Right cardiac atrium (tissue), 5 donors: ENCODE measurements at regions not wholly inside any gene's neighbourhood (a gene's known extent, or its start where the extent isn't known, plus 50 kb on each side); places are given as distances from the start of the nearest gene placed in this dataset.
A peak's percentile ranks its signal among the peaks of the same experiment; 100 is the strongest.

Source experiments
- ATAC-seq, 2 donors: fragments of 200-7000 bp; cut with Tn5 transposase; one replicate each; pipeline versions ENCODE4 v1.8.0 to v1.9.1; 2020; ENCODE audit warnings: moderate library complexity in 2 of 2, mild to moderate bottlenecking in 1 of 2
- DNase-seq, 3 donors: peaks; one replicate each; pipeline ENCODE4 v3.0.0-alpha.2; 2020
- H3K27ac ChIP-seq: one replicate; pipeline ENCODE4 v1.5.1; 2013; ENCODE audit warnings: mild to moderate bottlenecking, low read length, control low read depth, moderate library complexity
- H3K27me3 ChIP-seq: one replicate; pipeline ENCODE4 v1.6.1; 2013; ENCODE audit not compliant: control insufficient read depth, insufficient read depth
- H3K4me1 ChIP-seq: one replicate; pipeline ENCODE4 v1.6.1; 2013; ENCODE audit warnings: low read length; ENCODE audit not compliant: control insufficient read depth, insufficient read depth
- H3K4me3 ChIP-seq: one replicate; pipeline ENCODE4 v1.5.1; 2013; ENCODE audit warnings: low read length, control low read depth
- H3K9me3 ChIP-seq: one replicate; pipeline ENCODE4 v1.6.1; 2013; ENCODE audit warnings: low read length; ENCODE audit not compliant: control insufficient read depth
- WGBS: extraction: QIAGEN DNeasy Blood & Tissue Kit; methylation state at CpG from one replicate; pipeline ENCODE4 v1.1.7; 2013; 5-methylcytosine and 5-hydroxymethylcytosine counted together
- intact Hi-C, 4 donors: fragments of 100-400 bp; cut with DNase I; formaldehyde crosslinking; loops; one replicate each; pipeline versions ENCODE4 v1.11.0 to v1.14.0; 2022 to 2023
- donor health status: healthy with polysubstance abuse.
- donor health status: DM: no; HTN: yes; CAD: no.
- donor health status: DM: no; HTN: no; CAD: no.
- donor health status: DM: no; HTN: yes; CAD: no; lungs with severe emphysema.
- donor health status: DM: yes; HTN: yes; CAD: no.

DNA sequence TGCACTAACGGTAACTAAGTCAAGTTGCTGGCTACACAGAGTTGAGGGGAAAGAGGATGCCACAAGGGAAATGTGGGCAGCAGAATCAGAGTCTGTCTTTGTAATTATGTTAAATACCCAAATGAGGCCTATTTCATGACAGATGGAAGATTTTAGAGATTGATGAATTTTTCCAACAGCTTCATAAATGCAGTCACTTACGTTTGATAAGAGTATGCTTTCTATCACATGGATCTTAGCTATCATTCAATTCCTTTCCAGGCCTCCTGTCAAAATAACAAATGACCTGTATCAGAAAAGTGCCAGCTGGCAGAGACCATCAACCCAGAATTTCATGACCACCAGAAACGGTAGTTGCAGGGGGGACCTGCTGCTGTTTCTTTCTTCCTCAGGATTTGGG lies 148.4 kb upstream of the PLPP4 start:
- no peaks in the 10 kb centered on the region for H3K4me1 ChIP-seq
- ATAC-seq (no peak), DNase-seq (no peak)
- no peak overlapping the region for H3K4me3 ChIP-seq
- no peak overlapping the region for H3K27ac ChIP-seq
- no peaks in the 10 kb centered on the region for H3K9me3 ChIP-seq
- intact Hi-C loops = no loop called here
- 45% methylated on average over 3 of the region's 3 CpGs for WGBS
- no peaks in the 10 kb centered on the region for H3K27me3 ChIP-seq

- no peak for ATAC-seq
- Histone ChIP-seq H3K27me3 (no peaks in the 10 kb centered on the region), H3K27ac (no peak overlapping the region), H3K4me1 (no peaks in the 10 kb centered on the region), H3K9me3 (no peaks in the 10 kb centered on the region), H3K4me3 (no peak overlapping the region)
- intact Hi-C loops = no loop called here
- no peak for DNase-seq
- 79% methylated on average over 2 of the region's 2 CpGs for WGBS
These were observed 143.3 kb upstream of the PLPP4 start for GRCh38 chr10:120313715-120314114.

DNA sequence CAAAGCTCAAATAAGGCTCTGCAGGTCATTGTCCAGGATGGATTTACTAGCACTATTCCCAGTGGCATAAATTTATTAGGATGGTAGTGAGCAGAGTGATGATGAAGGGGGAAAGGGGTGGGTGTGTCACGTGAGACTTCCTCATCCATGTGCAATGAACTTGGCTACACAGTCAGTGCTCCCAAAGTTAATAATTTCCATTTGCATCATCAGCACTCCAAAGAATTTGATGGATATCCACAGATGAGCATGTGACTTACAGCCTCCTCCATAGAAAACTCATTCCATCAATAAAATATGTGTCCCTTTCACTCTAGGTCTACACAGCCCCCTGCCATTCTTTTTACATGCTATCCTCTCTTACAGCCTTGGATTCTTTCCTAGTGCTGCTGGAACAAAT lies 142.6 kb upstream of the PLPP4 start:
- no peak for ATAC-seq
- 68% methylated on average over 1 of the region's 1 CpG for WGBS

DNA sequence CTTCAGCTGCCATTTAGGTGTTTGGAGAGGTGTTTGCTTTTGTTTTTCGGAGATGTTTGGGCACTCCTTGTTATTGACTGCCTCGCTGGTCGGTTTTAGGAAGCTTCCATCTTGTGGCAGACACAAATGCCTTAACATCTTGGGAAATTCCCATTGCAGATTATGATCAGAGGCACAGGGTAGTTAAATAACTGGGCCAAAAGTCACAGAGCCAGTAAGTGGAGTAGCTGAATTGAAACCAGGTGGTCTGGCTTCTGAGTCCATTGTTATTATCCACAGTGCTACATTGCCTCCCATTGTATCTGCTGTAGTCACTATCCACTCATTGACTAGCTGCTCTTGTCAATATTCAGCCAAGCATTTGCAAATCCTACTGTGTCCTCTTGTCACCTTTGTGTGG lies 138.2 kb upstream of the PLPP4 start:
- Histone ChIP-seq H3K27ac (no peak overlapping the region), H3K9me3 (no peaks in the 10 kb centered on the region), H3K4me3 (no peak overlapping the region), H3K4me1 (no peaks in the 10 kb centered on the region), H3K27me3 (no peaks in the 10 kb centered on the region)
- intact Hi-C loops = no loop called here
- no peak for DNase-seq
- ATAC-seq = no peak
- 82% methylated on average over 3 of the region's 3 CpGs for WGBS

More for the DNA sequence above, 142.6 kb upstream of the PLPP4 start:
- intact Hi-C loops = no loop called here
- DNase-seq = no peak
- Histone ChIP-seq H3K4me3 (no peak overlapping the region), H3K27ac (no peak overlapping the region), H3K9me3 (no peaks in the 10 kb centered on the region), H3K4me1 (no peaks in the 10 kb centered on the region), H3K27me3 (no peaks in the 10 kb centered on the region)

DNA sequence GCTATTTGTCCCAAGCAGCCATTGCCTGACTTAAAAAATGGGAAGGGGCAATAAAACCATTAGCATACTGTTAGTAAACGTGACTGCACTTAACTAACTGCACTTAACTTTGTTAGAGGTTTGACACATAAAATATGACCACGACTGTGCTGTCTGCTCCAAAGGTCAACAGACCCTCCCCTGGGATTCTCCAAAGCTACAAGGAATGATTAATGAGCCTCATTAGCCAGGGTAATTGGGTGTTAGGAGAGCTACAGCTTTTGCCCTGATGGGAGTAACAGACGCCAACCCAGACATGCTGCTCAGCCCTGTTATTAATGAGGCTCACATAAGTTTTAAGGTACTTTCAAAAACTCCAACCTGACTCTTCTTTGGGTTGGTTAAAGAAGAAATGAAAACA lies 129.4 kb upstream of the PLPP4 start:
- intact Hi-C loops = no loop called here
- no peak overlapping the region for H3K27ac ChIP-seq
- H3K27me3 ChIP-seq = no peaks in the 10 kb centered on the region
- WGBS = 43% methylated on average over 3 of the region's 3 CpGs
- no peak for ATAC-seq
- DNase-seq = no peak
- no peak overlapping the region for H3K4me3 ChIP-seq
- H3K9me3 ChIP-seq = no peaks in the 10 kb centered on the region
- no peaks in the 10 kb centered on the region for H3K4me1 ChIP-seq

GRCh38 chr10:120328647-120329046 lies 128.4 kb upstream of the PLPP4 start:
- Histone ChIP-seq H3K4me1 (no peaks in the 10 kb centered on the region), H3K27me3 (no peaks in the 10 kb centered on the region), H3K27ac (no peak overlapping the region), H3K9me3 (no peaks in the 10 kb centered on the region), H3K4me3 (no peak overlapping the region)
- WGBS = 59% methylated on average over 3 of the region's 3 CpGs
- DNase-seq = no peak
- intact Hi-C loops = no loop called here
- no peak for ATAC-seq

DNA sequence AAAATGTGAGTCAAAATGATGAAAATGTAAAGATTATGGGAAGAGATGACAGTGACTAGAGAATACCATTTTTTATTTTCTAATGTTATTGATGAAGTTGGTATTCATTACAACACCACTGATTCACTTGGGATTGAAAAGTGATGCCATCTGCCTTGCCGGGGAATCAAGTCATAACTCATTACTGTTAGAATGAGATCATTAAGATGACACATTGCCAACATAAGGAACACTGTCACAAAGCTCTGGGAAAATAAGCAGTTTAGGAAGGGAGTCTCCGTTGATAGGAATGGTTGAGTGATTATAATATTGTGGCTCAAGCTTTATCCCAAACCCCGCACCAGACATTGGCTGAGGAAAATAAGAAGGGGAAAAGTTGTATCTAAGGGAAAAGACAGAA lies 121.5 kb upstream of the PLPP4 start:
- Histone ChIP-seq H3K4me3 (no peak overlapping the region), H3K27me3 (no peaks in the 10 kb centered on the region), H3K9me3 (no peaks in the 10 kb centered on the region), H3K4me1 (no peaks in the 10 kb centered on the region), H3K27ac (no peak overlapping the region)
- intact Hi-C loops = no loop called here
- 64% methylated on average over 3 of the region's 3 CpGs for WGBS
- ATAC-seq = no peak
- DNase-seq = no peak

GRCh38 chr10:120336306-120336910 lies 120.6 kb upstream of the PLPP4 start:
- H3K9me3 ChIP-seq = no peaks in the 10 kb centered on the region
- H3K27ac ChIP-seq = no peak overlapping the region
- no peak for DNase-seq
- H3K27me3 ChIP-seq = no peaks in the 10 kb centered on the region
- H3K4me3 ChIP-seq = no peak overlapping the region
- H3K4me1 ChIP-seq = no peaks in the 10 kb centered on the region
- intact Hi-C loops = no loop called here
- no peak for ATAC-seq

- Histone ChIP-seq H3K27ac (no peak overlapping the region), H3K27me3 (no peaks in the 10 kb centered on the region), H3K9me3 (no peaks in the 10 kb centered on the region), H3K4me3 (no peak overlapping the region), H3K4me1 (no peaks in the 10 kb centered on the region)
- peak in 1 of 3 donors; percentile 58 for DNase-seq
- intact Hi-C loops = no loop called here
- 8% methylated on average over 4 of the region's 4 CpGs for WGBS
- ATAC-seq = no peak
These were observed 120.0 kb upstream of the PLPP4 start for GRCh38 chr10:120336911-120337540.

DNA sequence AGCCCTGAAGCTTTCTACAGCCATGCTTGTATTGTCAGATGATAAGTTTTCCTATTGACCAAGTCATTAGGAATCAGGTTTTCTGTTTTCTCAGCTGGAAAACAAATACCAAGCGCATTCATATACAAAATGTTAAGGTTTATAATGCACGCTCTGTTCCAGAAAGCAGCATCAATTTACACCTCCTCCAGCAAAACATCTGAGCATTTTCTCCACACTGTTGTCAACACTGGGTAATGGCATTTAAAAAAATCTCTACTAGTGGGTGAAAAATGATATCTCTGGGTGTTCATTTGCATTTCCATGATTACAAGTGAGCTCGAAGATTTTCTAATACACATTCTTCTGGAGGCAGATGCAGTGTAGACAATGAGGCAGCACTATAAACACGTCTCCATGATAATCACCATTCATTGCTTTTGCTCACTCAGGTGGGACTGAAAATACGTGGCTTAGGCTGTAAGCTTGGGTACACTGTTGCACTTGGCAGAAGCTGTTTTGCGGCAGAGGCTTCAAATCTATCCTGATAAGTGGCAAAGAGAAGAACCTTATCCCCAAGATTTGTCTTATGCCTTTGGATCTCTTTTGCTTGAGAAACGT lies 114.8 kb upstream of the PLPP4 start:
- Histone ChIP-seq H3K9me3 (no peaks in the 10 kb centered on the region), H3K27me3 (no peaks in the 10 kb centered on the region), H3K4me3 (no peak overlapping the region), H3K27ac (no peak overlapping the region), H3K4me1 (no peaks in the 10 kb centered on the region)
- DNase-seq (no peak), ATAC-seq (no peak)
- intact Hi-C loops = no loop called here
- WGBS = 46% methylated on average over 7 of the region's 7 CpGs

DNA sequence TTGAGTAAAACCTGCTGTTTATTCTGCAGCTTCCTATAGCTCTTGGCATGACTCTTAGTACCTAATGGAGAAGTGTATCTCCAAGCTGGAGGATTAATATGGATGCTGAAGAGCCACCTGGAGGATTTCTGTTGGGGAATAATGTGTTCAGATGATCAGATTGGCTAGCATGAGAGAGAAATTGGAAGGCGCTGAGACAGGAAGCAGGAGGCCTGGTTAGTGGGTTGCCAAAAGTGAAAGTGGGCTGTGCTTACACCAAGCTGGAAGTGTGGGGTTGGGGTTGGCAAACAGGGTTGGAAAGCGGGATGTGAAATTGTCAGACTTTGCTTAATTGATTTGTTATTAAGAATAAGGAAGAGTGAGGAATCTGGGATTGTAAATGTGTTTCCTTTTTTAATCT lies 111.8 kb upstream of the PLPP4 start:
- no peaks in the 10 kb centered on the region for H3K9me3 ChIP-seq
- WGBS = 70% methylated on average over 2 of the region's 2 CpGs
- no peaks in the 10 kb centered on the region for H3K27me3 ChIP-seq
- no peak overlapping the region for H3K4me3 ChIP-seq
- H3K4me1 ChIP-seq = no peaks in the 10 kb centered on the region
- intact Hi-C loops = no loop called here
- no peak overlapping the region for H3K27ac ChIP-seq
- ATAC-seq (no peak), DNase-seq (no peak)
